ENCODE measurements at regions not wholly inside any gene's neighbourhood (a gene's known extent, or its start where the extent isn't known, plus 50 kb on each side); places are given as distances from the start of the nearest gene placed in this dataset.

GRCh38 chr5:135176991-135177390 lies 143.0 kb upstream of the PITX1 start:
- no peak for TF ChIP-seq CTCF (IDR thresholded peaks at IDR 0.05; ENCODE audit: low read depth, low read length)
- no peak overlapping the region for H3K4me3 ChIP-seq (ENCODE audit: low read depth, low read length)

- peak; percentile 41; the same call in 1 of the 2 replicates for TF ChIP-seq CTCF (IDR thresholded peaks at IDR 0.05; ENCODE audit: low read depth, low read length)
- no peak overlapping the region for H3K4me3 ChIP-seq (ENCODE audit: low read depth, low read length)
These were observed 140.5 kb upstream of the PITX1 start for GRCh38 chr5:135174315-135175096.

GRCh38 chr5:135173662-135174290 lies 139.7 kb upstream of the PITX1 start:
- TF ChIP-seq CTCF (IDR thresholded peaks at IDR 0.05; ENCODE audit: low read depth, low read length): no peak
- H3K4me3 ChIP-seq (ENCODE audit: low read depth, low read length): no peak overlapping the region

- no peak for TF ChIP-seq CTCF (IDR thresholded peaks at IDR 0.05; ENCODE audit: low read depth, low read length)
- no peak overlapping the region for H3K4me3 ChIP-seq (ENCODE audit: low read depth, low read length)
These were observed 138.7 kb upstream of the PITX1 start for GRCh38 chr5:135172718-135173117.

GRCh38 chr5:135171336-135171735 lies 137.3 kb upstream of the PITX1 start:
- H3K4me3 ChIP-seq (ENCODE audit: low read depth, low read length): no peak overlapping the region
- TF ChIP-seq CTCF (IDR thresholded peaks at IDR 0.05; ENCODE audit: low read depth, low read length): no peak

GRCh38 chr5:135170500-135170899 lies 136.5 kb upstream of the PITX1 start:
- no peak for TF ChIP-seq CTCF (IDR thresholded peaks at IDR 0.05; ENCODE audit: low read depth, low read length)

GRCh38 chr5:135169753-135170152 lies 135.7 kb upstream of the PITX1 start:
- no peak for TF ChIP-seq CTCF (IDR thresholded peaks at IDR 0.05; ENCODE audit: low read depth, low read length)
- no peak overlapping the region for H3K4me3 ChIP-seq (ENCODE audit: low read depth, low read length)

More at GRCh38 chr5:135170500-135170899, 136.5 kb upstream of the PITX1 start:
- no peak overlapping the region for H3K4me3 ChIP-seq (ENCODE audit: low read depth, low read length)

Data from WI38 (cell line).